GM12878 (cell line): ENCODE measurements at regions not wholly inside any gene's neighbourhood (a gene's known extent, or its start where the extent isn't known, plus 50 kb on each side); places are given as distances from the start of the nearest gene placed in this dataset.

ENCODE experiments used
- ATAC-seq: fragments of 200-7000 bp; cut with Tn5 transposase; 3 replicates; pipeline ENCODE4 v1.9.1; 2020; ENCODE audit warnings: mild to moderate bottlenecking, moderate library complexity
- BruUV-seq: library from RNA; stranded (reverse); fragments of 400-500 nt; replicated peaks from 2 replicates; lab custom pipeline; 2021; lab: Mats Ljungman, UMichigan
- CTCF ChIA-PET: fragments of 300-600 bp; sonication (Branson Sonifier 250); formaldehyde crosslinking; extraction: SDS; loops from one replicate; lab custom pipeline; 2021; ENCODE audit warnings: inconsistent platforms; lab: Yijun Ruan, JAX
- POLR2A ChIA-PET: fragments of 350-600 bp; formaldehyde crosslinking; extraction: SDS; loops from one replicate; lab custom pipeline; 2021; ENCODE audit warnings: inconsistent platforms; lab: Charles Lee
- RAD21 ChIA-PET: fragments of 300-600 bp; sonication (Branson Sonifier 250); formaldehyde crosslinking; loops from one replicate; lab custom pipeline; 2023; ENCODE audit warnings: antibody characterized with exemption; ENCODE audit not compliant: unreplicated experiment; lab: Charles Lee
- SMC1A ChIA-PET: fragments of 300-600 bp; sonication (Branson Sonifier 250); formaldehyde crosslinking; loops from one replicate; lab custom pipeline; 2023; ENCODE audit not compliant: unreplicated experiment, uncharacterized antibody; lab: Charles Lee
- DNase-seq: peaks from one replicate; pipeline ENCODE4 v3.0.0-alpha.2; 2011; ENCODE audit warnings: low read depth, low spot score
- FAIRE-seq: peaks from 3 replicates; lab custom pipeline; 2011; peaks lifted over from hg19 to GRCh38; lab: Jason Lieb, UNC
- H2AFZ ChIP-seq: 2 replicates; pipeline ENCODE4 v1.6.0; 2011; ENCODE audit warnings: low read depth, low read length, control low read depth; ENCODE audit not compliant: control insufficient read depth
- H3K27ac ChIP-seq: 2 replicates; pipeline ENCODE4 v1.5.1; 2011; ENCODE audit warnings: control low read depth; ENCODE audit not compliant: control insufficient read depth, insufficient read depth
- H3K27me3 ChIP-seq, 2 experiments: replicated peaks in 1 of 2; 2 replicates each; pipeline versions ENCODE4 v1.6.0 to v1.6.1; 2011; ENCODE audit warnings: low read length in 1 of 2; ENCODE audit not compliant: control insufficient read depth in 2 of 2, insufficient read depth in 2 of 2
- H3K36me3 ChIP-seq, 2 experiments: 2 replicates each; pipeline ENCODE4 v1.5.1; 2011; ENCODE audit warnings: low read length in 1 of 2; ENCODE audit not compliant: control insufficient read depth in 2 of 2, insufficient read depth in 2 of 2
- H3K4me1 ChIP-seq: 2 replicates; pipeline ENCODE4 v1.6.1; 2011; ENCODE audit warnings: mild to moderate bottlenecking, low read length, moderate library complexity, mixed read lengths; ENCODE audit not compliant: control insufficient read depth, insufficient read depth
- H3K4me2 ChIP-seq: 2 replicates; pipeline ENCODE4 v1.6.0; 2011; ENCODE audit warnings: control low read depth; ENCODE audit not compliant: control insufficient read depth, insufficient read depth
- H3K4me3 ChIP-seq: fragments of 200-600 bp; sonication (generic); 2 replicates; pipeline ENCODE4 v1.5.1; 2016
- H3K79me2 ChIP-seq: 2 replicates; pipeline ENCODE4 v1.6.0; 2011; ENCODE audit warnings: low read length; ENCODE audit not compliant: control insufficient read depth, insufficient read depth
- H3K9ac ChIP-seq: 2 replicates; pipeline ENCODE4 v1.8.0; 2011; ENCODE audit warnings: low read length, control low read depth, mixed read lengths; ENCODE audit not compliant: control insufficient read depth, insufficient read depth
- H3K9me3 ChIP-seq: replicated peaks from 3 replicates; pipeline ENCODE4 v1.5.1; 2011; ENCODE audit warnings: mild to moderate bottlenecking, low read length; ENCODE audit not compliant: control insufficient read depth, insufficient read depth
- H4K20me1 ChIP-seq: 2 replicates; pipeline ENCODE4 v1.6.0; 2011; ENCODE audit not compliant: control insufficient read depth, insufficient read depth
- BCL11A ChIP-seq: IDR thresholded peaks from 2 replicates; pipeline ENCODE4 v1.6.1; 2011; ENCODE audit warnings: low read depth, low read length
- BCLAF1 ChIP-seq: fragments of 450-650 bp; IDR thresholded peaks from 2 replicates; pipeline ENCODE4 v1.6.1; 2017; ENCODE audit warnings: antibody characterized with exemption, mild to moderate bottlenecking, moderate library complexity
- CEBPZ ChIP-seq: fragments of 150-350 bp; IDR thresholded peaks from 2 replicates; pipeline ENCODE4 v1.6.1; 2016; ENCODE audit warnings: low read depth, low read length
- EGR1 ChIP-seq, 2 experiments: IDR thresholded peaks; 1 replicate in 1 of 2; 2 replicates in 1 of 2; pipeline ENCODE4 v1.6.1; 2011 to 2012; ENCODE audit warnings: low read depth in 2 of 2, low read length in 2 of 2, borderline replicate concordance in 1 of 2, mild to moderate bottlenecking in 1 of 2, moderate library complexity in 1 of 2
- KAT2A ChIP-seq: conservative IDR thresholded peaks from 2 replicates; pipeline ENCODE4 v1.6.1; 2011; ENCODE audit warnings: low read depth, low read length; ENCODE audit not compliant: control insufficient read depth
- LARP7 ChIP-seq: fragments of 450-650 bp; IDR thresholded peaks from 2 replicates; pipeline ENCODE4 v1.6.1; 2017; ENCODE audit warnings: mild to moderate bottlenecking
- PBX3 ChIP-seq: IDR thresholded peaks from 2 replicates; pipeline ENCODE4 v1.6.1; 2011; ENCODE audit warnings: mild to moderate bottlenecking, low read depth, low read length, moderate library complexity; ENCODE audit not compliant: insufficient replicate concordance
- POLR2AphosphoS2 ChIP-seq: IDR thresholded peaks from 2 replicates; pipeline ENCODE4 v1.6.1; 2011; ENCODE audit warnings: low read depth, mild to moderate bottlenecking, low read length, improper control_type of control experiment, moderate library complexity
- RB1 ChIP-seq: fragments of 450-650 bp; formaldehyde crosslinking; IDR thresholded peaks from 2 replicates; pipeline ENCODE4 v1.6.1; 2017; ENCODE audit warnings: mild to moderate bottlenecking, borderline replicate concordance
- RBBP5 ChIP-seq: fragments of 200-600 bp; sonication (generic); conservative IDR thresholded peaks from 2 replicates; pipeline ENCODE4 v1.6.1; 2016
- USF2 ChIP-seq: IDR thresholded peaks from 2 replicates; pipeline ENCODE4 v1.6.1; 2011; ENCODE audit warnings: low read depth, low read length, improper control_type of control experiment, borderline replicate concordance
- WRNIP1 ChIP-seq: IDR thresholded peaks from 2 replicates; pipeline ENCODE4 v1.6.1; 2011; ENCODE audit warnings: low read depth, low read length, improper control_type of control experiment, borderline replicate concordance
- ZBTB11 ChIP-seq: fragments of 450-650 bp; formaldehyde crosslinking; IDR thresholded peaks from 2 replicates; pipeline ENCODE4 v1.5.0; 2022; ENCODE audit warnings: mild to moderate bottlenecking, missing genetic modification characterization
- WGBS: methylation state at CpG from one replicate; pipeline ENCODE4 v1.1.6; 2016; ENCODE audit warnings: low lambda C conversion rate; ENCODE audit not compliant: insufficient replicate concordance, insufficient coverage; ENCODE audit errors: missing lambda C conversion rate; 5-methylcytosine and 5-hydroxymethylcytosine counted together
- in situ Hi-C: fragments of 300-500 bp; cut with MboI; formaldehyde crosslinking; loops from 9 replicates; pipeline ENCODE4 v1.14.3; 2018; ENCODE audit warnings: mixed read lengths
- intact Hi-C: fragments of 100-400 bp; cut with micrococcal nuclease; formaldehyde crosslinking; loops from one replicate; pipeline ENCODE4 v1.14.2; 2022; ENCODE audit not compliant: unreplicated experiment

- no peak overlapping the region for H3K27ac ChIP-seq
- WGBS: 36% methylated on average over 2 of the region's 2 CpGs
- SMC1A ChIA-PET: no interaction called here
- H3K4me1 ChIP-seq: no peaks in the 10 kb centered on the region
- H3K36me3 ChIP-seq: no peaks in the 10 kb centered on the region
- no peak overlapping the region for H2AFZ ChIP-seq
- in situ Hi-C loops: no loop called here
- DNase-seq (no peak), ATAC-seq (no peak), FAIRE-seq (no peak)
- CTCF ChIA-PET: no interaction called here
- no peaks in the 10 kb centered on the region for H3K79me2 ChIP-seq
- RAD21 ChIA-PET: no interaction called here
- H3K9ac ChIP-seq: no peak overlapping the region
- no peaks in the 10 kb centered on the region for H3K9me3 ChIP-seq
- no TSS peak for BruUV-seq
- H3K4me3 ChIP-seq: no peak overlapping the region
- H3K27me3 ChIP-seq: no peaks in the 10 kb centered on the region
- intact Hi-C loops: no loop called here
- H4K20me1 ChIP-seq: no peaks in the 10 kb centered on the region
- POLR2A ChIA-PET: no interaction called here
- H3K4me2 ChIP-seq: no peak overlapping the region
- TF ChIP-seq RB1 (no peak), USF2 (no peak), CEBPZ (no peak), KAT2A (no peak), EGR1 (IDR thresholded peaks at IDR 0.05; ENCODE audit: borderline replicate concordance in 1 of 2, low read depth in 2 of 2, low read length in 2 of 2) (no peak), POLR2AphosphoS2 (no peak), BCL11A (no peak), ZBTB11 (CRISPR knock-in tag) (no peak), LARP7 (no peak), BCLAF1 (no peak), RBBP5 (no peak), WRNIP1 (no peak), PBX3 (no peak)
Observed at GRCh38 chr19:30824809-30825208, 452.6 kb downstream of the ZNF536 start.
